Upper lobe of left lung (tissue), 4 donors: ENCODE measurements at regions not wholly inside any gene's neighbourhood (a gene's known extent, or its start where the extent isn't known, plus 50 kb on each side); places are given as distances from the start of the nearest gene placed in this dataset.

Source experiments
- POLR2A ChIP-seq, 4 donors: fragments of 450-650 bp; IDR thresholded peaks; one replicate each; pipeline ENCODE4 v1.5.1; 2016 to 2017; ENCODE audit warnings: antibody characterized with exemption in 4 of 4, mild to moderate bottlenecking in 2 of 4
- TF ChIP-seq, protein P1 (sequence below), 6 experiments: fragments of 450-650 bp in 4 of 6; fragments of 200-600 bp in 2 of 6; sonication (generic) in 2 of 6; IDR thresholded peaks; one replicate each; pipeline ENCODE4 v1.5.1; 2016 to 2019; ENCODE audit warnings: antibody characterized with exemption in 6 of 6

DNA sequence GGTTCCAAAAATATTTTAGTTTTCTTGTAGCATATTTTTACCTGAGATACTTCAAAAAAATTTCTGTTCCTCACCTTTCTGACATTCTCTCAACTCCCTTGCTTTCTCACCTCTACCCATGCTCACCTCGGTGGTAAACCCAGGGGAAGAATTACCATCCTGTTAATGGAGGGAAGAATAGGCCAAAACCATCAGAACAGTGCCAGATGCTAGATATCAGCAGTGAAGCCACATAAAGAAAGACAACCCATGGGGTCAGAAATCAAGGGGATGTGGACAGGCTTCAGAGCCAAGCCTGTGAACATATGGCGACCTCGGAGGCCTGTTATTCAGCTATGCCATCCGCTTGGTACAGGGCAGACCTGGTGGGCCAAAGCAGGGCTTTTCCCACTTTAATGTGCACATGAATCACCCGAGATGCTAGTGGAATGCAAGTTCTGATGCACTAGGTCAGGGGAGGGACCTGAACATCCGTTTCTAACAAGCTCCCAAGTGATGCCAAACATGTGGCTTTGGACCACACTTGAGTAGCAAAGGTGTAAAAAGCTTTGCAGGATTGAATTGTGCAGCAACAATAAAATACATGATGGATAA lies 125.5 kb downstream of the NPY start:
- TF ChIP-seq POLR2A (IDR thresholded peaks at IDR 0.05) = no peak
- TF ChIP-seq, protein P1, sequence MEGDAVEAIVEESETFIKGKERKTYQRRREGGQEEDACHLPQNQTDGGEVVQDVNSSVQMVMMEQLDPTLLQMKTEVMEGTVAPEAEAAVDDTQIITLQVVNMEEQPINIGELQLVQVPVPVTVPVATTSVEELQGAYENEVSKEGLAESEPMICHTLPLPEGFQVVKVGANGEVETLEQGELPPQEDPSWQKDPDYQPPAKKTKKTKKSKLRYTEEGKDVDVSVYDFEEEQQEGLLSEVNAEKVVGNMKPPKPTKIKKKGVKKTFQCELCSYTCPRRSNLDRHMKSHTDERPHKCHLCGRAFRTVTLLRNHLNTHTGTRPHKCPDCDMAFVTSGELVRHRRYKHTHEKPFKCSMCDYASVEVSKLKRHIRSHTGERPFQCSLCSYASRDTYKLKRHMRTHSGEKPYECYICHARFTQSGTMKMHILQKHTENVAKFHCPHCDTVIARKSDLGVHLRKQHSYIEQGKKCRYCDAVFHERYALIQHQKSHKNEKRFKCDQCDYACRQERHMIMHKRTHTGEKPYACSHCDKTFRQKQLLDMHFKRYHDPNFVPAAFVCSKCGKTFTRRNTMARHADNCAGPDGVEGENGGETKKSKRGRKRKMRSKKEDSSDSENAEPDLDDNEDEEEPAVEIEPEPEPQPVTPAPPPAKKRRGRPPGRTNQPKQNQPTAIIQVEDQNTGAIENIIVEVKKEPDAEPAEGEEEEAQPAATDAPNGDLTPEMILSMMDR (IDR thresholded peaks at IDR 0.05) = no peak
